ENCODE measurements at regions not wholly inside any gene's neighbourhood (a gene's known extent, or its start where the extent isn't known, plus 50 kb on each side); places are given as distances from the start of the nearest gene placed in this dataset.

GRCh38 chr6:99216959-99217358 lies 132.5 kb downstream of the FAXC start:
- no peak for TF ChIP-seq POLR2A (IDR thresholded peaks at IDR 0.05)
- TF ChIP-seq, protein P1, sequence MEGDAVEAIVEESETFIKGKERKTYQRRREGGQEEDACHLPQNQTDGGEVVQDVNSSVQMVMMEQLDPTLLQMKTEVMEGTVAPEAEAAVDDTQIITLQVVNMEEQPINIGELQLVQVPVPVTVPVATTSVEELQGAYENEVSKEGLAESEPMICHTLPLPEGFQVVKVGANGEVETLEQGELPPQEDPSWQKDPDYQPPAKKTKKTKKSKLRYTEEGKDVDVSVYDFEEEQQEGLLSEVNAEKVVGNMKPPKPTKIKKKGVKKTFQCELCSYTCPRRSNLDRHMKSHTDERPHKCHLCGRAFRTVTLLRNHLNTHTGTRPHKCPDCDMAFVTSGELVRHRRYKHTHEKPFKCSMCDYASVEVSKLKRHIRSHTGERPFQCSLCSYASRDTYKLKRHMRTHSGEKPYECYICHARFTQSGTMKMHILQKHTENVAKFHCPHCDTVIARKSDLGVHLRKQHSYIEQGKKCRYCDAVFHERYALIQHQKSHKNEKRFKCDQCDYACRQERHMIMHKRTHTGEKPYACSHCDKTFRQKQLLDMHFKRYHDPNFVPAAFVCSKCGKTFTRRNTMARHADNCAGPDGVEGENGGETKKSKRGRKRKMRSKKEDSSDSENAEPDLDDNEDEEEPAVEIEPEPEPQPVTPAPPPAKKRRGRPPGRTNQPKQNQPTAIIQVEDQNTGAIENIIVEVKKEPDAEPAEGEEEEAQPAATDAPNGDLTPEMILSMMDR (IDR thresholded peaks at IDR 0.05) = no peak
- no peak for TF ChIP-seq POLR2AphosphoS5 (IDR thresholded peaks at IDR 0.05)
